WI38 (cell line): ENCODE measurements at regions not wholly inside any gene's neighbourhood (a gene's known extent, or its start where the extent isn't known, plus 50 kb on each side); places are given as distances from the start of the nearest gene placed in this dataset.

Source experiments
- H3K4me3 ChIP-seq: 2 replicates; pipeline ENCODE4 v1.5.1; 2011; ENCODE audit warnings: low read depth, mild to moderate bottlenecking, control low read depth, low read length
- CTCF ChIP-seq: IDR thresholded peaks from 2 replicates; pipeline ENCODE4 v1.5.1; 2012; ENCODE audit warnings: low read depth, mild to moderate bottlenecking, control low read depth, low read length

GRCh38 chr7:155153676-155154075 lies 83.6 kb downstream of the HTR5A start:
- TF ChIP-seq CTCF: no peak
- no peak overlapping the region for H3K4me3 ChIP-seq

- no peak overlapping the region for H3K4me3 ChIP-seq
- no peak for TF ChIP-seq CTCF
Observed at GRCh38 chr7:155154586-155154985, 84.5 kb downstream of the HTR5A start.

- no peak for TF ChIP-seq CTCF
- no peak overlapping the region for H3K4me3 ChIP-seq
Observed at GRCh38 chr7:155161690-155162089, 91.6 kb downstream of the HTR5A start.

- H3K4me3 ChIP-seq: no peak overlapping the region
- no peak for TF ChIP-seq CTCF
Observed at GRCh38 chr7:155162422-155162821, 92.3 kb downstream of the HTR5A start.

- H3K4me3 ChIP-seq: no peak overlapping the region
- TF ChIP-seq CTCF: no peak
Observed at GRCh38 chr7:155163696-155164095, 93.6 kb downstream of the HTR5A start.

- H3K4me3 ChIP-seq: no peak overlapping the region
- no peak for TF ChIP-seq CTCF
Observed at GRCh38 chr7:155164316-155164715, 94.2 kb downstream of the HTR5A start.

GRCh38 chr7:155166108-155166507 lies 96.0 kb downstream of the HTR5A start:
- no peak for TF ChIP-seq CTCF
- H3K4me3 ChIP-seq: no peak overlapping the region
